ENCODE measurements at regions not wholly inside any gene's neighbourhood (a gene's known extent, or its start where the extent isn't known, plus 50 kb on each side); places are given as distances from the start of the nearest gene placed in this dataset.

- no peak for DNase-seq
Observed at GRCh38 chr20:52775786-52776185, 196.4 kb upstream of the TSHZ2 start.

GRCh38 chr20:52768694-52769093 lies 203.5 kb upstream of the TSHZ2 start:
- DNase-seq = no peak

- no peak for DNase-seq
Observed at GRCh38 chr20:52766645-52767435, 205.3 kb upstream of the TSHZ2 start.

GRCh38 chr20:52763321-52763853 lies 208.8 kb upstream of the TSHZ2 start:
- DNase-seq = no peak

GRCh38 chr20:52761867-52762266 lies 210.3 kb upstream of the TSHZ2 start:
- DNase-seq = no peak

GRCh38 chr20:52760791-52761190 lies 211.4 kb upstream of the TSHZ2 start:
- no peak for DNase-seq

GRCh38 chr20:52757411-52757810 lies 214.7 kb upstream of the TSHZ2 start:
- DNase-seq = no peak

- DNase-seq = no peak
Observed at GRCh38 chr20:52755744-52756143, 216.4 kb upstream of the TSHZ2 start.

GRCh38 chr20:52754366-52754765 lies 217.8 kb upstream of the TSHZ2 start:
- DNase-seq = no peak

GRCh38 chr20:52752023-52752422 lies 220.1 kb upstream of the TSHZ2 start:
- DNase-seq = no peak

GRCh38 chr20:52751571-52751970 lies 220.6 kb upstream of the TSHZ2 start:
- DNase-seq = no peak

GRCh38 chr20:52749938-52750337 lies 222.2 kb upstream of the TSHZ2 start:
- no peak for DNase-seq

- no peak for DNase-seq
Observed at GRCh38 chr20:52748990-52749389, 223.2 kb upstream of the TSHZ2 start.

GRCh38 chr20:52748285-52748932 lies 223.7 kb upstream of the TSHZ2 start:
- peak; percentile 56 for DNase-seq

GRCh38 chr20:52747845-52748284 lies 224.3 kb upstream of the TSHZ2 start:
- DNase-seq = no peak

- DNase-seq = peak; percentile 15
Observed at GRCh38 chr20:52746770-52747169, 225.4 kb upstream of the TSHZ2 start.

- DNase-seq = peak; percentile 72
Observed at GRCh38 chr20:52746190-52746589, 226.0 kb upstream of the TSHZ2 start.

- no peak for DNase-seq
Observed at GRCh38 chr20:52744441-52744840, 227.7 kb upstream of the TSHZ2 start.

- DNase-seq = peak; percentile 4
Observed at GRCh38 chr20:52738081-52738480, 234.1 kb upstream of the TSHZ2 start.

- DNase-seq = peak; percentile 65
Observed at GRCh38 chr20:52736507-52736906, 235.7 kb upstream of the TSHZ2 start.

- DNase-seq = peak; percentile 46
Observed at GRCh38 chr20:52731093-52731492, 241.1 kb upstream of the TSHZ2 start.

GRCh38 chr20:52727740-52728456 lies 244.3 kb upstream of the TSHZ2 start:
- no peak for DNase-seq

- DNase-seq = no peak
Observed at GRCh38 chr20:52724541-52724940, 247.6 kb upstream of the TSHZ2 start.
